OCI-LY7 (cell line): ENCODE measurements at regions not wholly inside any gene's neighbourhood (a gene's known extent, or its start where the extent isn't known, plus 50 kb on each side); places are given as distances from the start of the nearest gene placed in this dataset.

ENCODE experiments used
- CTCF ChIP-seq: fragments of 200-600 bp; sonication (generic); conservative IDR thresholded peaks from 2 replicates; pipeline ENCODE4 v1.5.1; 2014; ENCODE audit warnings: mild to moderate bottlenecking, antibody characterized with exemption, low read length, moderate library complexity, mixed read lengths
- EZH2phosphoT487 ChIP-seq: fragments of 200-600 bp; sonication (generic); IDR thresholded peaks from 2 replicates; pipeline ENCODE4 v1.6.1; 2018; ENCODE audit warnings: low read depth, borderline replicate concordance, mild to moderate bottlenecking, mixed run types, antibody characterized with exemption, low read length, moderate library complexity, mixed read lengths

DNA sequence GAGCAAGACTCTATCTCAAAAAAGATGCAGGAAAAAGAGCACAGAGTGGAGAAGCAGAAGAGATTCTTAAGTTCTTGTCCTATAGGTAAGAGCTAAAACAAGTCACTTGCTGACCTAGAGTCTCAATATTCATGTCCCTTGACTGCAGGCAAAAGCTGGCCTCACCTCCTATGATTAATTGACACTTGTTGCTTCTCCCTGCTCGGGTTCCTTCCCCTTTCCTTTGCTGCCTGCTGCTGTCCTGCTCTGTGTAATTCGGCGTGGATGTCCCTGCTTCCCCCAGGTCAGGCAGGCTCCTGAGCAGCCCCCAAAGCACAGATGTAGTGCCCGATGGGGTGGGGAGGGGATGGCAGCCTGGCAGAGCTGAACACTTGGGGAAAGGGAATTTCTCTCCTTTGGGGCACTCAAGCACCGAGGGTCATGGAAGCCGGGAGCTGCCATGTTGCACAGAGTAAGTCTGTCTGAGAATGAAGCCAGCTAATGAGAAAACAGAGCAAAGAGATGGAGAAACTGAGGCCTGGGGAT is 60.8 kb upstream of the NUP50 start:
- no peak for TF ChIP-seq CTCF
- TF ChIP-seq EZH2phosphoT487: no peak
